Activated CD4-positive, alpha-beta T cell treated with anti-CD3 and anti-CD28 coated beads, Interleukin-2, amount 50 U/mL, for 1 hour (primary cell): ENCODE measurements at regions not wholly inside any gene's neighbourhood (a gene's known extent, or its start where the extent isn't known, plus 50 kb on each side); places are given as distances from the start of the nearest gene placed in this dataset.
"Not testable (repeated sequence)": the region's sequence is repeated elsewhere in the genome, so short reads cannot be mapped to it uniquely, and the experiment has no call there.

Experiments
- DNase-seq: peaks from one replicate; pipeline ENCODE4 v3.0.0-alpha.2; 2020

GRCh38 chrX:786441-786881, 155.9 kb downstream of the SHOX start:
- no peak for DNase-seq

DNA sequence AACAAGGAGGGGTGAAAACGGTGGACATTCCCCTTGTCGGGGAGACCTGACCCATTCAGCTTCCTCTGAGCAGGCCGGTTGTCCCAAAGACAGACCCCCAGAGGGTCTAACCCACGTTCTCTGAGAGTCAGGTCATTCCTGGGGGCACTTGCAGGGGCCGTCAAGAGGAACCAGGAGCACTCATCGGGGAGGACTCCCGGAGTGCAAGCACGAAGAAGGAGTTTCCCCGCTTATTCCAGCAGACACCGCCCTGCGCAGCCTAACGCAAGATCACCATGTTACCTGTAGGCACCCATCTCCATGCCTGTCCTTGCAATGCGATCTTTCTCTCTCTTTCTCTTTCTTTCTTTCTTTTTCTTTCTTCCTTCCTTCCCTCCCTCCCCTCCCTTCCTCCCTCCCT, 154.2 kb downstream of the SHOX start:
- no peak for DNase-seq

GRCh38 chrX:781224-782204, 150.9 kb downstream of the SHOX start:
- DNase-seq, result no peak

GRCh38 chrX:776529-777230, 146.1 kb downstream of the SHOX start:
- no peak for DNase-seq

GRCh38 chrX:776061-776460, 145.5 kb downstream of the SHOX start:
- DNase-seq, result no peak

GRCh38 chrX:774536-774935, 143.9 kb downstream of the SHOX start:
- DNase-seq, result no peak

- DNase-seq, result no peak
These were observed 142.9 kb downstream of the SHOX start for GRCh38 chrX:773292-774025.

- no peak for DNase-seq
These were observed 140.9 kb downstream of the SHOX start for GRCh38 chrX:771536-771935.

GRCh38 chrX:769796-770195, 139.2 kb downstream of the SHOX start:
- DNase-seq, result no peak

DNA sequence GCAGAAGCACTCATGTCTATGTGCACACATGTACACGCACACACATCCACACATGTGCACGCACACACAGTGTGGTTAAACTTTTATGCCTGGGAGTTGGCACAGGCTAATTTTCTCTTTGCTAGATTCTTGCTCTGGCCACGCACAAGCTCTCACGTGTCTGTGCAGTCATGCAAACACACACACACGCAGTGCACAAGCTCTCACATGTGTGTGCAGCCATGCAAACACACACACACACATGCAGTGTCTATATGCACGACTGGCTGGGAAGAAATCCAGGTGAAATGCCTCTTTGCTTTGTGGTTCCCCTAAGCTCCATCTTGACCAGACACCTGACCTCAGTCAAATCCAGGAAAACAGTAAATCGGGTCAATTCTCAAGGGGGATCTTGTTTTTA, 138.0 kb downstream of the SHOX start:
- DNase-seq, result no peak

GRCh38 chrX:758917-759316, 128.3 kb downstream of the SHOX start:
- no peak for DNase-seq

DNA sequence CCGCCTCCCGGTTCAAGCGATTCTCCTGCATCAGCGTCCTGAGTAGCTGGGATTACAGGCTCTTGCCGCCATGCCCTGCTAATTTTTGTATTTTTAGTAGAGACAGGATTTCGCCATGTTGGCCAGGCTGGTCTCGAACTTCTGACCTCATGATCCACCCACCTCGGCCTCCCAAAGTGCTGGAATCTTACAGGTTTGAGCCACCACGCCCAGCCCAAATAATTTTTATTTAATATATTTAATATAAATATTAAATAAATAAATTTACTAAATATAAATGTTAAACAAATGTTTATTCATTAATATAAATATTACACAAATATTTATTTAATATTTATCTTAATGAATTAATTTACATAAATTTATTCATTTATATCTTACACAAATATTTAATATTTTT, 120.2 kb downstream of the SHOX start:
- DNase-seq, result no peak

DNA sequence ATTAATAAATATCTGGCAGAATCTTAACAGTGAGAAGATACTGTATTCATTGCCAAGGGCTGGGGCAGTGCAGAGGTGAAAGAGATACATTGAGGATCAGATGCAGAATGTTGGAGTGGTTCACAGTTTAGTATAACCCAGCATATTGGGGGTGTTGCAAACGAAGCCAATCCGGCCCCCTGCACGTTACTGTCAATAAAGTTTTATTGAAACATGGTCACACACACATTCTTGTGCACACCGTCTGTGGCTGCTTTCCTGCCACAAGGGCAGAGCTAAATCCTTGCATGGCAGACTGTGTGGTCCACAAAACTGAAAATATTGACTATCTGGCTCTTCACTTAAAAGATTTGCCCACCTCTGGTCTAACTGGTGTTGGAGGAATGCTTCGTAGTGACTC, 119.7 kb downstream of the SHOX start:
- DNase-seq, result no peak

DNA sequence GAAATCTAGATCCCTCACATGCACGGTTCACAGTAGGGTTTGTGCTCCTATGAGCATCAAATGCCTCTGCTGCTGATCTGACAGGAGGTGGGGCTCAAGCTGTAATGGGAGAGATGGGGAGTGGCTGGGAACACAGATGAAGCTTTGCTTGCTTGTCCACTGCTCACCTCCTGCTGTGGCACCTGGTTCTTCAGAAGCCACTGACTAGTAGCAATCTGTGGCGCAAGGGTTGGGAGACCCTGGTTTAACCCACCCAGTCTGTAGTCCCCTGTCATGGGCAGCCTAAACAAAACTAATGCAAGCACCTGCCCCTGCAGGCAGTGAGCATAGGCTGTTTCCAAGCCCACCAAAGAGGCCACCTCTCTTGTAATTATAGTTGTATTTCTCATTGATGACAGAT, 116.6 kb downstream of the SHOX start:
- no peak for DNase-seq

DNA sequence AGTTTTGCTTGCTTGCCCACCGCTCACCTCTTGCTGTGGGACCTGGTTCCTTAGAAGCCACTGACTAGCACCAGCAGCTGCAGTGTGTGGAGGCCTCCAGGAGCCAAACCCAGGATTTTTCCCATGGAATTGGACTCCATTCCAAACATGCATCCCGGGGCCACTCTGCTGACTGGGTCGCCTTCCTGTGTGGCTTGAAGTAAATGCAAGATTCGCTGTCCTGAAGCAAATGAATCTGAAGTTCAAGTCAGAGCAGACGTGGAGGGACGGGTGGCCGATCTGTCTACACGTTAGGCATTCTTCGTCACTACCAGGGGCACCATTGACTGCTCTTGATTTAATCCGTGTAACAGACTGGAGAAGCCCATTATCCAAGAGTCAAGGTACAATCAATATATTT, 109.0 kb downstream of the SHOX start:
- DNase-seq, result no peak

DNA sequence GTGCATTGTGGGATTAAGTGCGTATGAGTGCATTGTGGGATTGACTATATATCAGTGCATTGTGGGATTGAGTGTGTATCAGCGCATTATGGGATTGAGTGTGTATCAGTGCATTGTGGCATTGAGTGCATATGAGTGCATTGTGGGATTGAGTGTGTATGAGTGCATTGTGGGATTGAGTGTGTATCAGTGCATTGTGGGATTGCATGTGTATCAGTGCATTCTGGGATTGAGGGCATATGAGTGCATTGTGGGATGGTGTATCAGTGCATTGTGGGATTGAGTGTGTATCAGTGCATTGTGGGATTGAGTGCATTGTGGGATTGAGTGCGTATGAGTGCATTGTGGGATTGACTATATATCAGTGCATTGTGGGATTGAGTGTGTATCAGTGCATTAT, 106.4 kb downstream of the SHOX start:
- DNase-seq, result not testable (repeated sequence)

GRCh38 chrX:734362-734761, 103.8 kb downstream of the SHOX start:
- DNase-seq, result no peak

- no peak for DNase-seq
These were observed 103.4 kb downstream of the SHOX start for GRCh38 chrX:733961-734360.

GRCh38 chrX:729583-730409, 99.2 kb downstream of the SHOX start:
- no peak for DNase-seq

DNA sequence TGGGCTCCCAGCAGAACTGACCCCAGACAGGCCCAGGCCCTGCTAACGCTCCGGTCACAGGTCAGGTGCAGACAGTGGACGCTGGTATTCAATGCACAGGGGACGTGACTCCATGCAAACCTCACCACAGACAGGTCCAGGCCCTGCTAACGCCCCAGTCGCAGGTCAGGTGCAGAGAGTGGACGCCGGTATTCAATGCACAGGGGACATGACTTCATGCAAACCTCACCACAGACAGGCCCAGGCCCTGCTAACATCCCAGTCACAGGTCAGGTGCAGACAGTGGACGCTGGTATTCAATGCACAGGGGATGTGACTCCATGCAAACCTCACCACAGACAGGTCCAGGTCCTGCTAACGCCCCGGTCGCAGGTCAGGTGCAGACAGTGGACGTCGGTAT, 98.5 kb downstream of the SHOX start:
- DNase-seq, result not testable (repeated sequence)

DNA sequence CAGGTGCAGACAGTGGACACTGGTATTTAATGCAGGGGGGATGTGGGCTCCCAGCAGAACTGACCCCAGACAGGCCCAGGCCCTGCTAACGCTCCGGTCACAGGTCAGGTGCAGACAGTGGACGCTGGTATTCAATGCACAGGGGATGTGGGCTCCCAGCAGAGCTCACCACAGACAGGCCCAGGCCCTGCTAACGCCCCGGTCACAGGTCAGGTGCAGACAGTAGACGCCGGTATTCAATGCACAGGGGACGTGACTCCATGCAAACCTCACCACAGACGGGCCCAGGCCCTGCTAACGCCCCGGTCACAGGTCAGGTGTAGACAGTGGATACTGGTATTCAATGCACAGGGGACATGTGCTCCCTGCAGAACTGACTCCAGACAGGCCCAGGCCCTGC, 98.0 kb downstream of the SHOX start:
- DNase-seq, result not testable (repeated sequence)
